ENCODE measurements at regions not wholly inside any gene's neighbourhood (a gene's known extent, or its start where the extent isn't known, plus 50 kb on each side); places are given as distances from the start of the nearest gene placed in this dataset.
A peak's percentile ranks its signal among the peaks of the same experiment; 100 is the strongest.

GRCh38 chr17:55620945-55621344 is 101.7 kb downstream of the TMEM100 start:
- H2AFZ ChIP-seq (ENCODE audit: low read depth, low read length): no peak overlapping the region
- FAIRE-seq (no peak), DNase-seq (ENCODE audit: low read depth, low spot score) (no peak)
- H3K27me3 ChIP-seq (ENCODE audit: control insufficient read depth in 2 of 2, insufficient read depth in 2 of 2, low read length in 2 of 2): no peaks in the 10 kb centered on the region
- no peak overlapping the region for H3K4me2 ChIP-seq (ENCODE audit: insufficient read depth, low read length)
- TF ChIP-seq MYC (IDR thresholded peaks at IDR 0.05; ENCODE audit: low read depth, low read length): no peak
- no peaks in the 10 kb centered on the region for H3K79me2 ChIP-seq (ENCODE audit: control insufficient read depth, insufficient read depth, low read length)
- no TSS peak for BruUV-seq (replicated peaks)
- CTCF ChIA-PET: interaction anchor here (0.6 to 11.4 kb wide), 4 partner anchors 17 to 107 kb away, joined by 3 to 79 read pairs (median 4); no protein-coding TSS in a partner anchor
- no peak overlapping the region for H3K9ac ChIP-seq (replicated peaks; ENCODE audit: extremely low read depth, insufficient read depth, low read length)
- no peaks in the 10 kb centered on the region for H3K9me1 ChIP-seq (replicated peaks; ENCODE audit: control insufficient read depth, extremely low read depth, insufficient read depth, low read length)
- H4K20me1 ChIP-seq (replicated peaks; ENCODE audit: control insufficient read depth, extremely low read depth, insufficient read depth, low read length): no peaks in the 10 kb centered on the region
- intact Hi-C loops (cut with micrococcal nuclease) (loop anchor here (5.0 kb wide), 1 partner anchor 614 kb away; no protein-coding TSS in a partner anchor), dilution Hi-C loops (cut with MboI; ENCODE audit: extremely low pct_ligation_motif_present, low sequenced_read_pairs) (no loop called here)
- POLR2A ChIA-PET: no interaction called here
- no peaks in the 10 kb centered on the region for H3K9me3 ChIP-seq (replicated peaks; ENCODE audit: control insufficient read depth, insufficient read depth, low read length)
- no peak overlapping the region for H3K27ac ChIP-seq (ENCODE audit: insufficient read depth, low read depth, low read length)
- no peak overlapping the region for H3K4me3 ChIP-seq (replicated peaks in 1 of 3; ENCODE audit: insufficient read depth in 1 of 3, low read depth in 1 of 3, low read length in 3 of 3)
- no peaks in the 10 kb centered on the region for H3K36me3 ChIP-seq (ENCODE audit: control insufficient read depth in 2 of 2, extremely low read depth in 1 of 2, insufficient read depth in 2 of 2, low read length in 2 of 2)
- peaks cover 4% of the 10 kb centered on the region for H3K4me1 ChIP-seq (ENCODE audit: control insufficient read depth, extremely low read depth, insufficient read depth, low read length)

GRCh38 chr17:55620023-55620422 is 102.6 kb downstream of the TMEM100 start:
- dilution Hi-C loops (cut with MboI; ENCODE audit: extremely low pct_ligation_motif_present, low sequenced_read_pairs) (no loop called here), intact Hi-C loops (cut with micrococcal nuclease) (loop anchor here (5.0 kb wide), 1 partner anchor 613 kb away; no protein-coding TSS in a partner anchor)
- DNase-seq (ENCODE audit: low read depth, low spot score) (peak; percentile 32), FAIRE-seq (peak; percentile 42)
- no peaks in the 10 kb centered on the region for H3K36me3 ChIP-seq (ENCODE audit: control insufficient read depth in 2 of 2, extremely low read depth in 1 of 2, insufficient read depth in 2 of 2, low read length in 2 of 2)
- peak overlapping the region; percentile 40 for H2AFZ ChIP-seq (ENCODE audit: low read depth, low read length)
- H3K9ac ChIP-seq (replicated peaks; ENCODE audit: extremely low read depth, insufficient read depth, low read length): no peak overlapping the region
- ChIA-PET POLR2A (no interaction called here), CTCF (interaction anchor here (0.9 to 11.4 kb wide), 3 partner anchors 19 to 106 kb away, joined by 3 to 79 read pairs (median 5); no protein-coding TSS in a partner anchor)
- peaks cover 4% of the 10 kb centered on the region for H3K4me1 ChIP-seq (ENCODE audit: control insufficient read depth, extremely low read depth, insufficient read depth, low read length)
- H3K27me3 ChIP-seq (ENCODE audit: control insufficient read depth in 2 of 2, insufficient read depth in 2 of 2, low read length in 2 of 2): no peaks in the 10 kb centered on the region
- H3K4me3 ChIP-seq (replicated peaks in 1 of 3; ENCODE audit: insufficient read depth in 1 of 3, low read depth in 1 of 3, low read length in 3 of 3): no peak overlapping the region
- no peak overlapping the region for H3K27ac ChIP-seq (ENCODE audit: insufficient read depth, low read depth, low read length)
- no peaks in the 10 kb centered on the region for H3K9me3 ChIP-seq (replicated peaks; ENCODE audit: control insufficient read depth, insufficient read depth, low read length)
- H3K4me2 ChIP-seq (ENCODE audit: insufficient read depth, low read length): peak overlapping the region; percentile 3
- TF ChIP-seq POLR2A (IDR thresholded peaks at IDR 0.05; ENCODE audit: low read depth, low read length): no peak
- TF ChIP-seq MYC (IDR thresholded peaks at IDR 0.05; ENCODE audit: low read depth, low read length): no peak
- TF ChIP-seq FOS (IDR thresholded peaks at IDR 0.05; ENCODE audit: borderline replicate concordance, insufficient read depth, low read length): no peak
- no peak for TF ChIP-seq JUN (IDR thresholded peaks at IDR 0.05; ENCODE audit: borderline replicate concordance, insufficient read depth, insufficient read length, low read depth)
- no peak for TF ChIP-seq MAX (IDR thresholded peaks at IDR 0.05; ENCODE audit: insufficient read depth, insufficient read length)
- no peak for TF ChIP-seq POLR2AphosphoS5 (IDR thresholded peaks at IDR 0.05; ENCODE audit: insufficient read depth, low read depth, low read length)
- no peak for TF ChIP-seq CTCF (IDR thresholded peaks at IDR 0.05; ENCODE audit: extremely low read depth in 1 of 2, insufficient read depth in 1 of 2, low read depth in 1 of 2, low read length in 2 of 2)
- TF ChIP-seq EZH2 (IDR thresholded peaks at IDR 0.05; ENCODE audit: borderline replicate concordance, low read depth, low read length, severe bottlenecking): no peak
- no peaks in the 10 kb centered on the region for H3K79me2 ChIP-seq (ENCODE audit: control insufficient read depth, insufficient read depth, low read length)
- H3K9me1 ChIP-seq (replicated peaks; ENCODE audit: control insufficient read depth, extremely low read depth, insufficient read depth, low read length): no peaks in the 10 kb centered on the region
- H4K20me1 ChIP-seq (replicated peaks; ENCODE audit: control insufficient read depth, extremely low read depth, insufficient read depth, low read length): no peaks in the 10 kb centered on the region
- no TSS peak for BruUV-seq (replicated peaks)
